Right cardiac atrium (tissue), 5 donors: ENCODE measurements at regions not wholly inside any gene's neighbourhood (a gene's known extent, or its start where the extent isn't known, plus 50 kb on each side); places are given as distances from the start of the nearest gene placed in this dataset.

Source experiments
- ATAC-seq, 2 donors: fragments of 200-7000 bp; cut with Tn5 transposase; one replicate each; pipeline versions ENCODE4 v1.8.0 to v1.9.1; 2020; ENCODE audit warnings: moderate library complexity in 2 of 2, mild to moderate bottlenecking in 1 of 2
- DNase-seq, 3 donors: peaks; one replicate each; pipeline ENCODE4 v3.0.0-alpha.2; 2020
- H3K27ac ChIP-seq: one replicate; pipeline ENCODE4 v1.5.1; 2013; ENCODE audit warnings: mild to moderate bottlenecking, low read length, control low read depth, moderate library complexity
- H3K27me3 ChIP-seq: one replicate; pipeline ENCODE4 v1.6.1; 2013; ENCODE audit not compliant: control insufficient read depth, insufficient read depth
- H3K4me1 ChIP-seq: one replicate; pipeline ENCODE4 v1.6.1; 2013; ENCODE audit warnings: low read length; ENCODE audit not compliant: control insufficient read depth, insufficient read depth
- H3K4me3 ChIP-seq: one replicate; pipeline ENCODE4 v1.5.1; 2013; ENCODE audit warnings: low read length, control low read depth
- H3K9me3 ChIP-seq: one replicate; pipeline ENCODE4 v1.6.1; 2013; ENCODE audit warnings: low read length; ENCODE audit not compliant: control insufficient read depth
- WGBS: extraction: QIAGEN DNeasy Blood & Tissue Kit; methylation state at CpG from one replicate; pipeline ENCODE4 v1.1.7; 2013; 5-methylcytosine and 5-hydroxymethylcytosine counted together
- intact Hi-C, 4 donors: fragments of 100-400 bp; cut with DNase I; formaldehyde crosslinking; loops; one replicate each; pipeline versions ENCODE4 v1.11.0 to v1.14.0; 2022 to 2023
- donor health status: healthy with polysubstance abuse.
- donor health status: DM: no; HTN: yes; CAD: no.
- donor health status: DM: no; HTN: no; CAD: no.
- donor health status: DM: no; HTN: yes; CAD: no; lungs with severe emphysema.
- donor health status: DM: yes; HTN: yes; CAD: no.

- no peaks in the 10 kb centered on the region for H3K27me3 ChIP-seq
- 61% methylated on average over 1 of the region's 1 CpG for WGBS
- no peak overlapping the region for H3K27ac ChIP-seq
These were observed 56.2 kb upstream of the RAB27B start for GRCh38 chr18:54772056-54772455.

GRCh38 chr18:54774423-54774822 lies 53.9 kb upstream of the RAB27B start:
- intact Hi-C loops: no loop called here
- Histone ChIP-seq H3K9me3 (no peaks in the 10 kb centered on the region), H3K4me3 (no peak overlapping the region), H3K27me3 (no peaks in the 10 kb centered on the region), H3K27ac (no peak overlapping the region), H3K4me1 (no peaks in the 10 kb centered on the region)
- no peak for DNase-seq
- ATAC-seq: no peak

More at GRCh38 chr18:54772056-54772455, 56.2 kb upstream of the RAB27B start:
- no peak overlapping the region for H3K4me3 ChIP-seq
- H3K9me3 ChIP-seq: no peaks in the 10 kb centered on the region
- no peak for ATAC-seq
- no peak for DNase-seq
- H3K4me1 ChIP-seq: no peaks in the 10 kb centered on the region
- intact Hi-C loops: no loop called here

GRCh38 chr18:54774981-54775665 lies 53.2 kb upstream of the RAB27B start:
- 57% methylated on average over 6 of the region's 6 CpGs for WGBS
- ATAC-seq (no peak), DNase-seq (no peak)
- intact Hi-C loops: no loop called here
- no peak overlapping the region for H3K27ac ChIP-seq
- no peaks in the 10 kb centered on the region for H3K27me3 ChIP-seq
- no peaks in the 10 kb centered on the region for H3K4me1 ChIP-seq
- H3K4me3 ChIP-seq: no peak overlapping the region
- H3K9me3 ChIP-seq: no peaks in the 10 kb centered on the region

GRCh38 chr18:54775686-54776085 lies 52.6 kb upstream of the RAB27B start:
- no peak for DNase-seq
- 55% methylated on average over 3 of the region's 3 CpGs for WGBS
- H3K4me3 ChIP-seq: no peak overlapping the region
- no peaks in the 10 kb centered on the region for H3K27me3 ChIP-seq
- intact Hi-C loops: no loop called here
- ATAC-seq: no peak
- no peaks in the 10 kb centered on the region for H3K9me3 ChIP-seq
- H3K27ac ChIP-seq: no peak overlapping the region
- no peaks in the 10 kb centered on the region for H3K4me1 ChIP-seq

- no peak for DNase-seq
- Histone ChIP-seq H3K27me3 (no peaks in the 10 kb centered on the region), H3K27ac (no peak overlapping the region), H3K9me3 (no peaks in the 10 kb centered on the region), H3K4me3 (no peak overlapping the region), H3K4me1 (no peaks in the 10 kb centered on the region)
- 89% methylated on average over 8 of the region's 8 CpGs for WGBS
- peak in 1 of 2 donors; percentile 82 for ATAC-seq
- intact Hi-C loops: no loop called here
These were observed 51.8 kb upstream of the RAB27B start for GRCh38 chr18:54776282-54776977.

- no peaks in the 10 kb centered on the region for H3K4me1 ChIP-seq
- H3K27me3 ChIP-seq: no peaks in the 10 kb centered on the region
- no peak overlapping the region for H3K4me3 ChIP-seq
- ATAC-seq (no peak), DNase-seq (no peak)
- WGBS: 99% methylated on average over 1 of the region's 1 CpG
- no peaks in the 10 kb centered on the region for H3K9me3 ChIP-seq
- no peak overlapping the region for H3K27ac ChIP-seq
- intact Hi-C loops: no loop called here
These were observed 51.0 kb upstream of the RAB27B start for GRCh38 chr18:54777118-54777791.

GRCh38 chr18:54777989-54778388 lies 50.3 kb upstream of the RAB27B start:
- intact Hi-C loops: no loop called here
- Histone ChIP-seq H3K9me3 (no peaks in the 10 kb centered on the region), H3K4me1 (no peaks in the 10 kb centered on the region), H3K27ac (no peak overlapping the region), H3K27me3 (no peaks in the 10 kb centered on the region), H3K4me3 (no peak overlapping the region)
- no peak for ATAC-seq
- 75% methylated on average over 4 of the region's 4 CpGs for WGBS
- DNase-seq: no peak
